Stimulated activated CD8-positive, alpha-beta memory T cell treated with anti-CD3 and anti-CD28 coated beads, Interleukin-15, amount 100 ng/mL, for 4 hours (primary cell): ENCODE measurements at regions not wholly inside any gene's neighbourhood (a gene's known extent, or its start where the extent isn't known, plus 50 kb on each side); places are given as distances from the start of the nearest gene placed in this dataset.
"Not testable (repeated sequence)": the region's sequence is repeated elsewhere in the genome, so short reads cannot be mapped to it uniquely, and the experiment has no call there.

ENCODE experiments used
- DNase-seq, 2 donors: peaks; one replicate each; pipeline ENCODE4 v3.0.0-alpha.2; 2020; ENCODE audit warnings: low read depth in 2 of 2

DNA sequence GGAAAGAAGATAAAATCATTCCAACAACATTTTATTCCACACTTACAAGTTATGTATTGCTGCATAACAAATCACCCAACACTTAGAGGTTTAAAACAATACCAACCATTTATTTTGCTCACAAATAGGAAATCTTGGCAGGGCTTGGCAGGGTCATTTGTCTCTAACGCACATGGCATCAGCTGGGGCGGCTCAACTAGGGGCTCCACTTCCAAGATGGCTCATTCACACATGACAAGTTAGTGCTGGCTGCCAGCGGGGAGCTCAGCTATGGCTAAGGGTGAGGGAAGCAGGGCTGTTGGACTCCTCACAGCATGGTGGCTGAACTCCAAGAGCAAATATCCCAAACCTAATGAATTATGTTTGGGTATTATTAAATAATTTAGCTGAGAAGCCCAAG lies 377.0 kb downstream of the ZNF674 start:
- DNase-seq, result no peak

DNA sequence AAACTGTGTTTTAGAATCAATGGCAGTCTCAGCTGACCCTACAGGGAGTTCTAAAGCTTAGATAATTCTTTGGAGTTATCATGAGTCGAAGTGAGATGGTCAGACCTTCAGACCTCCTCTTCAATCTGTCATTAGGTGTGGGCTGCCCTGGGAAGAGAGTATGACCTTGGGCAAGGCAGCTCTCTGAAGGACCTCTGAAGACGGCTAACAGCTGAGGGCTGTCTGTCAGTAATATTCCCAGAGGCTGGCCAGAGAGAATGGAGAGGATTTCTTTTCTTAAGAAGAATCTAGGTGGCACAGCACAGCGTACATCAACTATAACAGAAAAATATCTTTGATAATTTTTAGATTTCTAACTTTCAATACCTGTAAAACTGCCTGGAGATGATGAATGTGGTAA lies 379.4 kb downstream of the ZNF674 start:
- no peak for DNase-seq

- DNase-seq, result no peak
Observed at GRCh38 chrX:46165411-46165810, 379.8 kb downstream of the ZNF674 start.

DNA sequence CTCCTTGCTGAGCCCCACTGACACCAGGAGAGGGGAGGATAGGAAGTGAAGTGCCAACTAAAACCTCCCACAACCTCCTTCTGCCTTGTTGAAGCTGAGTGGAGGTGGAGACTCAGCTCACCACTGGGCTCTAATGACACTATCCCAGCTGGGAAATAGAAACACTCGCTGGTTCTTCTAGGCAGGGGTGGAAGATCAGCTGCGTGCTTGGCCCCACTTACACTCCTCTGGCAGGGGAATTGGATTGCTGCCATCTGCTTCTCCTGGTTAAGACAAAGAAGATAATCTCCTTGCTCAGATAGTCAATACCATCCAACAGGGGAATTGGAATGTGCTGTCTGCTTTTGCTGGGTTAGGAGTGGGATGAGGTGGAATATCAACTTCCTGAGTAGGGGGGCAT lies 392.5 kb downstream of the ZNF674 start:
- no peak for DNase-seq

DNA sequence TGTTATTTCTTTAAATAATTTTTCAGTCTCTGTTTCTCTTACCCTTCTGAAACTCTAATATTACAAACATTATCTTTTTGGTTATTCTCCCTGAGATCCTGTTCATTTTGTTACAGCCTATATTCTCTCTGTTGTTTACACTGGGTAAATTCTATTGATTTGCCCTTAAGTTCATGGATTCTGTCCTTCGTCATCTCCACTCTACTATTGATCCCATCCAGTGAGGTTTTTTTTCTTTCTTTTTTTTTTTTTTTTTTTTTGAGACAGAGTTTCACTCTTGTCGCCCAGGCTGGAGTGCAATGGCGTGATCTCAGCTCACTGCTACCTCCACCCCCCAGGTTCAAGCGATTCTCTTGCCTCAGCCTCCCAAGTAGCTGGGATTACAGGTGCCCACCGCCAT lies 393.9 kb downstream of the ZNF674 start:
- not testable (repeated sequence) for DNase-seq

- no peak for DNase-seq
Observed at GRCh38 chrX:46144566-46144965, 400.7 kb downstream of the ZNF674 start.

GRCh38 chrX:46140272-46140671 lies 404.9 kb downstream of the ZNF674 start:
- DNase-seq, result no peak

DNA sequence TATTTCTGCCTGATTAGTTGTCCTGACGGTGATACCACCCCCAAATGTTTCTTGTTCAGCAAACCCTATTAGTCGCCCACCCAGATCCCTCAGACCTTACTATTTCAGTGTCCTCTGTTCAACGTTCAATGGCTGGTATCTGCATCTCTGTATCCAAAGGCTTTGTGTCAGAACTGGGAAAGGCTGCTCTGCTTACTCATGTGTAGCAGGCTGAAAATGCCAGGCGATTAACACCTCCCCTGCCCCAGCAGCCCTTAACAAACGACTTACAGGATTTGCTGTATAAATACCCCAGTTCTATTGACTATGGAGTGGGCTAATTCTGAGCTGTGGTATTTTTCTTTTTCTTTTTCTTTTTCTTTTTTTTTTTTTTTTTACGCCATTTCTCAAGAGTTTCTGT lies 415.0 kb downstream of the ZNF674 start:
- DNase-seq, result no peak

GRCh38 chrX:46125111-46125510 lies 420.1 kb downstream of the ZNF674 start:
- no peak for DNase-seq

DNA sequence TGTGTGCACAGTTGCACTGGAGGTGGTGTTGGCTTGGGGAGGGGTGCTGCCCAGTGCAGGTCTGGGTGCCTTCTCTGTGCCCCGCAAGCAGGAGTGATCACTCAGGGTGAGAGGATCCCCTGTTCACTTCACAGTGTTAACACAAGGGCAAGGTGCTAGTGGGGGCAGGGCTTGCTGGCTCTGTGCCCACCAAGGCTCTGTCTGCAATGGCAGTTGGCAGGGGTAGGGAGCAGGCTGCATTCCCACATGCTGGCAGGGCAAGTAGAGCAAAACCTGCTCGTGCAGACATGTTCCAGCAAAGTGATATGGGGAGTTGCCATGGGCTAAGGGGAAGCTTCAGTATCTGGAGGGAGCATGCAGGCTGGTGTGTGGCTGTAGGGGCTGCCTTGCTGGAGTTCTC lies 428.0 kb downstream of the ZNF674 start:
- DNase-seq, result no peak

GRCh38 chrX:46087310-46087709 lies 457.9 kb downstream of the ZNF674 start:
- DNase-seq, result not testable (repeated sequence)

DNA sequence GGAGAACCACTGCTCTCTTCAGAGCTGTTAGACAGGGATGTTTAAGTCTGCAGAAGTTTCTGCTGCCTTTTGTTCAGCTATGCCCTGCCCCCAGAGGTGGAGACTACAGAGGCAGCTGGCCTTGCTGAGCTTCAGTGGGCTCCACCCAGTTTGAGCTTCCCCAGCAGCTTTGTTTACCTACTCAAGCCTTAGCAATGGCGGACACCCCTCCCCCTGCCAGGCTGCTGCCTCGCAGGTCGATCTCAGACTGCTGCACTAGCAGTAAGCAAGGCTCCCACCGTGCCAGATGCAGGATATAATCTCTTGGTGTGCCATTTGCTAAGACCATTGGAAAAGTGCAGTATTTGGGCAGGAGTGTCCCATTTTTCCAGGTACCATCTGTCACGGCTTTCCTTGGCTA lies 465.1 kb downstream of the ZNF674 start:
- not testable (repeated sequence) for DNase-seq

- DNase-seq, result no peak
Observed at GRCh38 chrX:46072791-46073190, 472.4 kb downstream of the ZNF674 start.

DNA sequence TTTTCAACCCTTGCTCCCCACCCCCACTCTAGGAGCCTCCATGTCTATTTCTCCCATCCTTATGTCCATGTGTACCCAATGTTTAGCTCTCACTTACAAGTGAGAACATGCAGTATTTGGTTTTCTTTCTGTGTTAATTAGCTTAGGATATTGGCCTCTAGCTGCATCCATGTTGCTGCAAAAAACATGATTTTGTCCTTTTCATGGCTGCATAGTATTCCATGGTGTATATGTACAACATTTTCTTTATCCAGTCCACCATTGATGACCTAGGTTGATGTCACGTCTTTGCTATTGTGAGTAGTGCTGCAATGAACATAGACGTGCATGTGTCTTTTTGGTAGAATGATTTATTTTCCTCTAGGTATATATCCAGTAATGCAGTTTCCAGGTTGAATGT lies 472.8 kb downstream of the ZNF674 start:
- no peak for DNase-seq

GRCh38 chrX:46070421-46070820 lies 474.8 kb downstream of the ZNF674 start:
- DNase-seq, result no peak

DNA sequence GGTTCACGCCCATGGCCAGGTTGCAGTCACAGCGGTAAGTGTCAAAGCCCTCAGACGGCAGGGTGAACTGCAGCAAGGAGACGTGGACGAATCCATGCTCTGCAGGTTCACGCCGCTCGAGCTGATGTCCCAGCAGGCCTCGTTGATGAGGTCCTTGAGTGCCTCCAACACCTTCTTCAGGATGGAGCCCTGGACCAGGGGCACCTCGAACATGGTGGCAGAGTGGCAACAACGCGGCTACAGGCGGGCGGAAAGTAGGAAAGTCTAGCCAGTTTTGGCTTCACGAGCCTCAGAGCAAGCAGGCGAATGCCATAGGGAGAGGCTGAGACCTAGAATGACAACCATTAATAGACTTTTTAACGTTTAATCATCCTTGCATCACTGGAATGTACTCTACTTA lies 485.9 kb downstream of the ZNF674 start:
- DNase-seq, result no peak

GRCh38 chrX:46044486-46044885 lies 500.7 kb downstream of the ZNF674 start:
- no peak for DNase-seq

DNA sequence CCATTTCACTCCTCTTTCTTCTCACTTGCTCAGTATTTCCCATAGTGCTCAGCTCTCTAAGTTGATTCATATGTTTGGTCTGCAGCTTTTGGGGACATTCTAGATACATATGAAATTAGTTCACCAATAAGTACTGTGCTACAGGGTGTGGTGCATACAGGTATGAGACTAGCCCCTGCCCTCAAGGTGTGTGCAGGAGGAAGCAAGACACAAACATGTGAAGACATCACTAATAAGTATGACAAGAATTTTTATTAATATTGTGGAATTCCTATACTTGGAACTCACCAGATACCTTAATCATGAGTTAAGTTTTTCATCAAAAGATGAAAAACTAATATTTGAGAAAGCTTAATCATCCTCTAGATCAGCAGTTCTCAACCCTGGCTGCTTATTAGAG lies 505.2 kb downstream of the ZNF674 start:
- DNase-seq, result no peak

GRCh38 chrX:46039526-46039925 lies 505.7 kb downstream of the ZNF674 start:
- DNase-seq, result no peak

DNA sequence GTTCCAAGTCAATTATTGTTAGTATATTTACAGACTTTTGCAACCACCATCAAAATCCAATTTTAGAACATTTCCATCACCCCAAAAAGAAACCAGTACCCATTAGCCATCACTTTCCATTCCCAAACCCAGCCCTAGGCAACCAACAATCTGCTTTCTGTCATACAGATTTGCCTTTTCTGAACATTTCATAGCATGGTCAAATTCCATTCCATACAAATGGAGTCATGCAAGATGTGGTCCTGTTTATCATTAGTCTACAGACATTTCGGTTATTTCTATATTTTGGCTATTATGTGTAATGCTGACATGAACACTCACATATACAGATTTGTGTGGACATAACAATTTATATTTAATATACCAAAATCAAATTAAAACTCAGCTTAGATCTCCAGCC lies 508.7 kb downstream of the ZNF674 start:
- no peak for DNase-seq

DNA sequence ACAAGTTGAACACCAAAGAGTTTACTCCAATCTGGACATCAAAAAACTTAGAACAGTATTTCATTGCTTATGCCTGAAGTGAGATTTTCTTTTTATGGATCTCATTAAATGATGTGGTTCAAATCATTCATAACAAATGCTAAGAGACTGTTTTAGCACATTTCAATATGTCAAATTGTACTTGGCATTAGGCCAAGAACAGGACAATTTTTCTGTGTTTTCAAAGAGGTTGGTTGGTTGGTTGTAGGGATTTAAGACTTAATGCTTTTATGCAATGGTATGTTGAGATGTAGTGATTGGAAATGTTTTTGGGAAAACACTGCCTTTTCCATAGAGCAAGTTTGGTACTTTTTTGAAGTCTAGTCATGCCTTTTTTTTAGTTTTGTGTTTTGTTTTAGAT lies 510.4 kb downstream of the ZNF674 start:
- no peak for DNase-seq

GRCh38 chrX:46029777-46030176 lies 515.4 kb downstream of the ZNF674 start:
- DNase-seq, result no peak

DNA sequence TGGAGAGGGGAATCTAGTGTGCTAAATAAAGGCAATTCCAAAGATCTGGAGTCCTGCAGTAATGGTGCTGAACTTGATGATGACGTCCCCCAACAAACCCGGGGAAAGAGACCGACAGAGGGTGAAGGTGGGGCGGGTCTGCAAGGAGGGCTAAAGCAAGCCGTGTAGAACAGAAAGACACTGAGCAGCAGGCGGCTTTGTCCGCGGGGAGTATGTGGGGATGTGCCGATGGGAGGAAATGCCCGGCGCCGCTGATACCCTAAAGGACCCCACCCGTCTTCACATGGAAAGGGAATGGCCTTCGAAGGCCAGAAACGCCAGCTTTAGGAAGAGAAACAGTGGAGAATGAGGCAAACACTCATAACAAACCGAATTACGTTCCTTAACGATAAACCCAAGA lies 528.9 kb downstream of the ZNF674 start:
- no peak for DNase-seq

DNA sequence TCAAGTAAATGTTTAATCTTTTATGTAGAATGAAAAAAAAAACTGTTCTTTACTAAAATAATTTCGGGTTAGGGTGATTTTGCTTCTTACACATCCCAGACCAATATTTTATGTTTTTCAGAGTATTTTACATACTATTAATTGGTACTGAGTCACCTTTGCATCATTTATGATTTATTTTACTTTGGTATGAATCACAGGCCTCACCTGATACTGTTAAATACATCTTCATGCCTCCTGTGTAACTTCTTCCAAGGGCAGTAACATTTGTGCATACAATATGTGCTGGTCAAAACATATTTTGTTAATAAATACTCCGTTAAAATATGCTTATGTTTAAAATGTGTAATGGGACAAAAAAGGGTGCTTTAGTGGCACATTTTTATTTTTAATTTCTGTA lies 529.6 kb downstream of the ZNF674 start:
- DNase-seq, result no peak
